Keratinocyte (primary cell): ENCODE measurements at regions not wholly inside any gene's neighbourhood (a gene's known extent, or its start where the extent isn't known, plus 50 kb on each side); places are given as distances from the start of the nearest gene placed in this dataset.

Source experiments
- CTCF ChIP-seq, 3 experiments: IDR thresholded peaks in 1 of 3; conservative IDR thresholded peaks in 1 of 3; optimal IDR thresholded peaks in 1 of 3; 2 replicates in 2 of 3; 3 replicates in 1 of 3; pipeline versions ENCODE3 to v1.5.1; 2011; ENCODE audit warnings: low read length in 3 of 3, mild to moderate bottlenecking in 3 of 3, moderate library complexity in 2 of 3, control low read depth in 1 of 3, inconsistent platforms in 1 of 3; ENCODE audit not compliant: insufficient read depth in 2 of 3; ENCODE audit errors: extremely low read depth in 1 of 3
- EZH2 ChIP-seq: IDR thresholded peaks from one replicate; pipeline ENCODE4 v1.6.1; 2012; ENCODE audit warnings: inconsistent platforms, mild to moderate bottlenecking, low read length, moderate library complexity

GRCh38 chr14:97572583-97573458 is 775.6 kb downstream of the VRK1 start:
- TF ChIP-seq CTCF (optimal IDR thresholded peaks at IDR 0.05 in 1 of 3, IDR thresholded peaks at IDR 0.05 in 1 of 3, conservative IDR thresholded peaks at IDR 0.05 in 1 of 3; ENCODE audit: extremely low read depth in 1 of 3, insufficient read depth in 2 of 3, low read length in 3 of 3) (no peak), EZH2 (no peak)
